ENCODE measurements at regions not wholly inside any gene's neighbourhood (a gene's known extent, or its start where the extent isn't known, plus 50 kb on each side); places are given as distances from the start of the nearest gene placed in this dataset.

DNA sequence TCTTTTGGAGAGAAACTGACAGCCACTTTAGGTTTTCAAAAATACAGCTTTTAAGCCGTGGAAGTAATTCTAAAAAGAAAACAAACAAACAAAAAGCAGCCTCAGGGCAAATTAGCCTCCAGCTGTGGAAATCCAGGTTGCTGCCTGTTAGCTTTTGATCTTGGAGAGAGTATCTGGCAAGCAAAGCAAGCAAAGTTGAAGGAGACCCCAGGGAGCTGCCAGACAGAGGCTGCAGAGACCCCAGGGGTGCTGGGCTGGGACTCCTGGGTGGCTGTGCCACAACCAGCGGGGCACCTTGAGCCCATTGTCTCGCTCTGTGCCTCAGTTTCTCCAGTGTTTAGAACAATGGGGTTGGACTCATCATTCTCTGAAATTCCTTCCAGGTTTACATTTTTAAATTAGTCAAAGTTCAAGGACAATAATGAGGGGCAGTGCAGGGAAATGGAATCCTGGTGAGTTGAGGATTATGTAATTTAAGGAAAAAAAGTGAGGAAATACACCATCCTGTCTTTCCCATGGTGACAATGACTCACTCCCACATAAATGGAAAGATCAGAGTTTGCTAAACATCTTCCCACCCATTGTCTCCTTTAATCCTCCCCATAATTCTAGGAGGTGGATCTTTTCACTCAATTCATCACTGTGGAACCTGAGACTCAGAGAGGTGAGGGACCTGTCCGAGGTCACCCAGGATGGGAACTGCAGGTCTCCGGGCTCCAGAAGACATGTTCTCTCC, 480.5 kb downstream of the MATN1 start:
- Histone ChIP-seq H3K27ac (ENCODE audit: low read depth, low read length) (no peak overlapping the region), H3K4me1 (ENCODE audit: control insufficient read depth in 1 of 2, insufficient read depth in 2 of 2, low read length in 2 of 2) (no peaks in the 10 kb centered on the region), H3K9ac (ENCODE audit: low read depth in 1 of 2, low read length in 2 of 2) (no peak overlapping the region), H3K9me3 (ENCODE audit: control insufficient read depth in 1 of 2, low read length in 2 of 2) (no peaks in the 10 kb centered on the region), H3K4me3 (ENCODE audit: low read depth in 1 of 2, low read length in 2 of 2) (no peak overlapping the region), H3K36me3 (ENCODE audit: control insufficient read depth in 1 of 2, insufficient read depth in 2 of 2, low read length in 2 of 2) (no peaks in the 10 kb centered on the region), H3K27me3 (ENCODE audit: control insufficient read depth in 1 of 2, insufficient read depth in 2 of 2, low read length in 2 of 2) (peaks cover 2 to 8% of the 10 kb centered on the region in 2 donors)

DNA sequence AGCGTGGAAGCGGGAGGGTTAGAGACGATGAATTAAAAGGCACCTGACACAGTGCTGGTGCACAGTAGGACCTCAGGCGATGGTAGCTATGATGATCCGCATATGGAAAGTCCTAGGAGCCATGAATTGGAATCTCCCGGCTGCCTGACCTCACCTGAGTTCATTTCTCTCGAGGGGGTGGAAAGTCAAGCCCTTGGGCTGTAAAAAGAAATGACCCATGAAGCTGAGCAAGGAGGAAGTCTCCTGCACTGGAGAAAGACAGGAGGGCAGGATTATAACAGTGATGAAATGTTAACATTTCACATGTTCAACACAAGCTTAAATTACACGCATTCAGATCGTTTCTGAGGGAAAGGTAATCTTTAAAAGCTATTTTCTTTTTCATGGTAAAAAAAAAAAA, 481.2 kb downstream of the MATN1 start:
- H3K4me1 ChIP-seq (ENCODE audit: control insufficient read depth in 1 of 2, insufficient read depth in 2 of 2, low read length in 2 of 2), result no peaks in the 10 kb centered on the region
- no peak overlapping the region for H3K9ac ChIP-seq (ENCODE audit: low read depth in 1 of 2, low read length in 2 of 2)
- H3K27ac ChIP-seq (ENCODE audit: low read depth, low read length), result no peak overlapping the region
- H3K27me3 ChIP-seq (ENCODE audit: control insufficient read depth in 1 of 2, insufficient read depth in 2 of 2, low read length in 2 of 2), result peaks cover 2 to 8% of the 10 kb centered on the region in 2 donors
- H3K4me3 ChIP-seq (ENCODE audit: low read depth in 1 of 2, low read length in 2 of 2), result no peak overlapping the region
- no peaks in the 10 kb centered on the region for H3K9me3 ChIP-seq (ENCODE audit: control insufficient read depth in 1 of 2, low read length in 2 of 2)
- H3K36me3 ChIP-seq (ENCODE audit: control insufficient read depth in 1 of 2, insufficient read depth in 2 of 2, low read length in 2 of 2), result no peaks in the 10 kb centered on the region

DNA sequence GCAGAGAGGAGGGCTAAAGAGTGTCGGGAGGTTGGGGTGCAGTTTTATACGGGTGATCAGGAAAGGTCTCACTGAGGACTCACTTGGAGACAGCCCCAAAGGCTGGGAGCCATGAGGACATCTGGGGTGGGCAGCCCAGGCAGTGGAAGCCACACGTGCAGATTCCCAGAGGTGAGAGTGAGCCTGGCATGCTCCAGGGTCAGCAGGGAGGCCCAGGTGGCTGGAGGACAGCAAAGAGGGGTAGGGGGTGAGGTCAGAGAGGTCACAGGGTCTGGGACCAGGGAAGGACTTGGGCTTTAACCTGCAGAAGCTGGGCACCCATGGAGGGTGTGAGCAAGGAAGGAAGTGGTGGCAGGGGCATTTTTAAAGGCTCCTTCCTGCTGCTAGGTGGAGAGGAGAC, 481.7 kb downstream of the MATN1 start:
- Histone ChIP-seq H3K27me3 (ENCODE audit: control insufficient read depth in 1 of 2, insufficient read depth in 2 of 2, low read length in 2 of 2) (peaks cover 2 to 8% of the 10 kb centered on the region in 2 donors), H3K36me3 (ENCODE audit: control insufficient read depth in 1 of 2, insufficient read depth in 2 of 2, low read length in 2 of 2) (no peaks in the 10 kb centered on the region), H3K4me1 (ENCODE audit: control insufficient read depth in 1 of 2, insufficient read depth in 2 of 2, low read length in 2 of 2) (no peaks in the 10 kb centered on the region), H3K9me3 (ENCODE audit: control insufficient read depth in 1 of 2, low read length in 2 of 2) (no peaks in the 10 kb centered on the region), H3K9ac (ENCODE audit: low read depth in 1 of 2, low read length in 2 of 2) (no peak overlapping the region), H3K27ac (ENCODE audit: low read depth, low read length) (no peak overlapping the region), H3K4me3 (ENCODE audit: low read depth in 1 of 2, low read length in 2 of 2) (no peak overlapping the region)

DNA sequence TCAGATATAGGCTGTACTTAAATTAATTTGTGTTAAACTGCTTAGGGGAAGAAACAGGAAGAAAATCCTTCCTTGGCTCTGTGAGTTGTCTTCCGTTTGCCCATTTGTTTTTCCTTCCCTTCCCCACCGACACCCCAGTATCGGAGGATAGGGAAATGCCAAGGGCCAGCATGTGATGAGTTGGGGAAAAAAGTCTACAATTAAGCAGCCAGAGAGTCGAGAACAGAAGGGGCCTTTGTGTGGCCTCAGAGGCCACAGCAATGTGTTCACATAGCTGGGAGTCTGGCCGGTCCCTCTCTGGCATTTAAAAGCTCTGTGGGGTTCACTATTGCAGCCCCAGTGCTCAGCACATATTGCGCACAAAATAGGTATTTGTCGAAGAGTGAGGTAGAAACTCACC, 489.3 kb downstream of the MATN1 start:
- H3K36me3 ChIP-seq (ENCODE audit: control insufficient read depth in 1 of 2, insufficient read depth in 2 of 2, low read length in 2 of 2), result no peaks in the 10 kb centered on the region
- H3K9ac ChIP-seq (ENCODE audit: low read depth in 1 of 2, low read length in 2 of 2), result no peak overlapping the region
- H3K4me1 ChIP-seq (ENCODE audit: control insufficient read depth in 1 of 2, insufficient read depth in 2 of 2, low read length in 2 of 2), result no peaks in the 10 kb centered on the region
- H3K27me3 ChIP-seq (ENCODE audit: control insufficient read depth in 1 of 2, insufficient read depth in 2 of 2, low read length in 2 of 2), result peaks cover 0 to 6% of the 10 kb centered on the region in 2 donors
- no peaks in the 10 kb centered on the region for H3K9me3 ChIP-seq (ENCODE audit: control insufficient read depth in 1 of 2, low read length in 2 of 2)
- H3K4me3 ChIP-seq (ENCODE audit: low read depth in 1 of 2, low read length in 2 of 2), result no peak overlapping the region
- no peak overlapping the region for H3K27ac ChIP-seq (ENCODE audit: low read depth, low read length)

DNA sequence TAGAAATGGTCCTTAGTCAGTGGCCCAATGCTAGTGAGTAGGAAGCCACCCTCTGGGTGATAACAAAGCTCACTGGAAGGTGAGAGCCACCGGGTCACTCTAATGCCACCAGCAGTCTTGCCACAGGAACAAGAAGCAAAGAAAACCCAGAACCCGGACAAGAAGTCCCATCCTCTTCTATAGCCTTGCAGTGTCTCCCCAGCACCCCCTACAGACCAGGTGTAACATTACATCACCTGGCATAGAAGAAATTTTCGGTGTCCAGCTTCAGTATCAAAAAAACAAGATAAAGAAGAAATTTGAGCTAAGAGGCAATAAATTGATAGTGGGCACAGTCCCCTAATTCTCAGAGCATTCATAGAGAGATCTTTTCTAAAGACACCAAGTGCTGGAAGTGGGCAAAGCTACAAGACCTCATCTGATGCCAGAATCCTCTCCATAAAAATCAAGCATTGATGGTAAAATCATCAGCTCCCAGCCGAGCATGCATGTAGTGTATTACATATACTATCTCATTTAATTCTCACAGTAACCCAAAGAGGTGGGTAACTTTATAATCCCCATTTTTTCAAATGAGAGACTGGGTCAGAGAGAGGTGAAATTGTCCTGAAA, 491.0 kb downstream of the MATN1 start:
- Histone ChIP-seq H3K4me1 (ENCODE audit: control insufficient read depth in 1 of 2, insufficient read depth in 2 of 2, low read length in 2 of 2) (no peaks in the 10 kb centered on the region), H3K36me3 (ENCODE audit: control insufficient read depth in 1 of 2, insufficient read depth in 2 of 2, low read length in 2 of 2) (no peaks in the 10 kb centered on the region), H3K9ac (ENCODE audit: low read depth in 1 of 2, low read length in 2 of 2) (no peak overlapping the region), H3K9me3 (ENCODE audit: control insufficient read depth in 1 of 2, low read length in 2 of 2) (no peaks in the 10 kb centered on the region), H3K27me3 (ENCODE audit: control insufficient read depth in 1 of 2, insufficient read depth in 2 of 2, low read length in 2 of 2) (peaks cover 0 to 6% of the 10 kb centered on the region in 2 donors), H3K27ac (ENCODE audit: low read depth, low read length) (no peak overlapping the region), H3K4me3 (ENCODE audit: low read depth in 1 of 2, low read length in 2 of 2) (no peak overlapping the region)

DNA sequence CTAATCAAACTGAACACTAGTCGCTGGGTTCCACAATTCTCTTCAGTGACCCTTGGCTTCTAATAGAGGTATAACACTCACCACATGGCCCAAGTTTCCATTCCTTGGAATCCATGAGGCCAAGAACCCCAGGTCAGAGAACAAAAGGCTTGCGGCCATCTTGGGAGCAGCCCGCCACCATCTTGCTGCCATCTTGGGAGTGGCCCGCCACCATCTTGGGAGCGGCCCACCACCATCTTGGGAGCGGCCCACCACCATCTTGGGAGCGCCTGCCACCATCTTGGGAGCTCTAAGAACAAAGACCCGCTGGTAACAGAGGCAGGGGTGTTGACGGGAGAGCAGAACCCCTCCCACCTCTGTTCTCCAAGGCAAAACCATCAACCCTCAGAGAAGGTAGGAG, 493.4 kb downstream of the MATN1 start:
- H3K27me3 ChIP-seq (ENCODE audit: control insufficient read depth in 1 of 2, insufficient read depth in 2 of 2, low read length in 2 of 2), result peaks cover 0 to 6% of the 10 kb centered on the region in 2 donors
- no peaks in the 10 kb centered on the region for H3K36me3 ChIP-seq (ENCODE audit: control insufficient read depth in 1 of 2, insufficient read depth in 2 of 2, low read length in 2 of 2)
- no peak overlapping the region for H3K4me3 ChIP-seq (ENCODE audit: low read depth in 1 of 2, low read length in 2 of 2)

DNA sequence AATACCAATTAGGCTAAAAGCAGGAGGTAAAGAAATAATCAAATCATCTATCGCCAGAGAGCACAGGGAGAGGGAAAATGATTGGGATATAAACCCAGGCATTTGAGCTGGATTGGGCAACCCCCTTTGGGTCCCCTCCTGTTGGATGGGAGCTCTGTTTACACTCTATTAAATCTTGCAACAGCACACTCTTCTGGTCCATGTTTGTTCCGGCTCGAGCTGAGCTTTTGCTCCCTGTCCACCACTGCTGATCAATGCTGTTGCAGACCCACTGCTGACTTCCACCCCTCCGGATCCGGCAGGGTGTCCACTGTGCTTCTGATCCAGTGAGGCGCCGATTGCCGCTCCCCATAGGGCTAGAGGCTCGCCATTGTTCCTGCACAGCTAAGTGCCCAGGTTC, 493.8 kb downstream of the MATN1 start:
- Histone ChIP-seq H3K36me3 (ENCODE audit: control insufficient read depth in 1 of 2, insufficient read depth in 2 of 2, low read length in 2 of 2) (no peaks in the 10 kb centered on the region), H3K27ac (ENCODE audit: low read depth, low read length) (no peak overlapping the region), H3K4me1 (ENCODE audit: control insufficient read depth in 1 of 2, insufficient read depth in 2 of 2, low read length in 2 of 2) (no peaks in the 10 kb centered on the region), H3K9ac (ENCODE audit: low read depth in 1 of 2, low read length in 2 of 2) (no peak overlapping the region), H3K4me3 (ENCODE audit: low read depth in 1 of 2, low read length in 2 of 2) (no peak overlapping the region), H3K9me3 (ENCODE audit: control insufficient read depth in 1 of 2, low read length in 2 of 2) (no peaks in the 10 kb centered on the region), H3K27me3 (ENCODE audit: control insufficient read depth in 1 of 2, insufficient read depth in 2 of 2, low read length in 2 of 2) (peaks cover 0 to 5% of the 10 kb centered on the region in 2 donors)

More for the DNA sequence above, 493.4 kb downstream of the MATN1 start:
- Histone ChIP-seq H3K27ac (ENCODE audit: low read depth, low read length) (no peak overlapping the region), H3K4me1 (ENCODE audit: control insufficient read depth in 1 of 2, insufficient read depth in 2 of 2, low read length in 2 of 2) (no peaks in the 10 kb centered on the region), H3K9ac (ENCODE audit: low read depth in 1 of 2, low read length in 2 of 2) (no peak overlapping the region), H3K9me3 (ENCODE audit: control insufficient read depth in 1 of 2, low read length in 2 of 2) (no peaks in the 10 kb centered on the region)

DNA sequence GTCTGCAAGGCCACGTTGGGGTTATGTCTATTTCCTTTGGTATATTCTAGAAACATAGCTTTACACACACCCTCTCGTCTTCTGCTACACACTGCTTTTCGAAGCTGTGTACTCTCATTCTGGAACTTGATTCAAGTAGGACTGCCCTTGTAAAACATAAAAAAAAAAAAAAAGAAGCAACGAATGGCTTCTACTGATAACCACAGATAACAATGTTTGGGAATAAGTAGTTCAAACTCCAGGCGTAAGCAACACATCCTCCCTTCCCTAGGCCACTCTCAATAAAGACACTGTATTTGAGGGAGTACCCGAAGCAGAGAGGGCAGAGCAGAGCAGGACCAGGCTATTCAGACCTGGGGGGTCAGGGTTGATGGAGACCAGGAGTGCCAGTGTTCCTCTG, 496.7 kb downstream of the MATN1 start:
- Histone ChIP-seq H3K4me1 (ENCODE audit: control insufficient read depth in 1 of 2, insufficient read depth in 2 of 2, low read length in 2 of 2) (no peaks in the 10 kb centered on the region), H3K27ac (ENCODE audit: low read depth, low read length) (no peak overlapping the region), H3K27me3 (ENCODE audit: control insufficient read depth in 1 of 2, insufficient read depth in 2 of 2, low read length in 2 of 2) (no peaks in the 10 kb centered on the region)

DNA sequence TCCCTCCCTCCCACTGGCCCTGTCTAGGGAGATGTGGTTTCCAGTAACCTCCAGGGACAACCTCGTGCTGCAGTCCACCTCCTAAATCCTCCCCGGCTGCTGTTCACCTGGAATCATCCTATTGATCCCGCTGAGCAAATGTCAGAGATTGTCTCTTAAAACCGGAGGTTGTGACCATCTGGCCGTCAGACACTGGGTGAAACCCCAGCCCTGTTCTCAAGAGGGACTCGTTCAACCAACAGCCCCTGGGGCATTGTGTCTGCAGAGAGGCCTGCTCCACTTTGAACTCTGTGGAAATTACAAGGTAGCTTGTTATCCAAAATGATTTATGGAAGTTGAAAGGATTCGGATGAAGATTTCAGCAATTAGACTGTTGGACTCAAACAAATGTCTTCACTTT, 498.0 kb downstream of the MATN1 start:
- Histone ChIP-seq H3K4me3 (ENCODE audit: low read depth in 1 of 2, low read length in 2 of 2) (no peak overlapping the region), H3K9me3 (ENCODE audit: control insufficient read depth in 1 of 2, low read length in 2 of 2) (no peaks in the 10 kb centered on the region), H3K36me3 (ENCODE audit: control insufficient read depth in 1 of 2, insufficient read depth in 2 of 2, low read length in 2 of 2) (no peaks in the 10 kb centered on the region), H3K9ac (ENCODE audit: low read depth in 1 of 2, low read length in 2 of 2) (no peak overlapping the region), H3K4me1 (ENCODE audit: control insufficient read depth in 1 of 2, insufficient read depth in 2 of 2, low read length in 2 of 2) (no peaks in the 10 kb centered on the region), H3K27ac (ENCODE audit: low read depth, low read length) (no peak overlapping the region), H3K27me3 (ENCODE audit: control insufficient read depth in 1 of 2, insufficient read depth in 2 of 2, low read length in 2 of 2) (no peaks in the 10 kb centered on the region)

More for the DNA sequence above, 496.7 kb downstream of the MATN1 start:
- H3K36me3 ChIP-seq (ENCODE audit: control insufficient read depth in 1 of 2, insufficient read depth in 2 of 2, low read length in 2 of 2), result no peaks in the 10 kb centered on the region
- H3K9ac ChIP-seq (ENCODE audit: low read depth in 1 of 2, low read length in 2 of 2), result no peak overlapping the region
- H3K4me3 ChIP-seq (ENCODE audit: low read depth in 1 of 2, low read length in 2 of 2), result no peak overlapping the region
- no peaks in the 10 kb centered on the region for H3K9me3 ChIP-seq (ENCODE audit: control insufficient read depth in 1 of 2, low read length in 2 of 2)

DNA sequence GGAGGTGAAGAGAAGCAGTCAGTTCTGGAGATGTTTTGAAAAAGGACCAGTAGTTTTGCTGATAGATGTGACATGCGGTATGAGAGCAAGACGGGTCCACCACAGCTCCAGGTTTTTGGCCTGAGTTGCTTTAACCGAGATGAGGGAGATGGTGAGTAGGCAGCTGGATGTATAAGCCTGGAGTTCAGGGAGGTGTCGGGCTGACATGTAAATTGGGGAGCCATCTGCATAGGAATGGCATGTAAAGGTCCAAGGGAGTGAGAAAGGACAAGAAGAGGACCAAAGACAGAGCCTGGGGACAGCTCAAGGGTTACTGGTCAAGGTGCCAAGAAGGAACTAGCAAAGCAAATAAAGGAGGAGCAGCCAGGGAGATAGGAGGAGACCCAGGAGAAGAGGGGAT, 503.7 kb downstream of the MATN1 start:
- Histone ChIP-seq H3K36me3 (ENCODE audit: control insufficient read depth in 1 of 2, insufficient read depth in 2 of 2, low read length in 2 of 2) (no peaks in the 10 kb centered on the region), H3K27ac (ENCODE audit: low read depth, low read length) (no peak overlapping the region), H3K27me3 (ENCODE audit: control insufficient read depth in 1 of 2, insufficient read depth in 2 of 2, low read length in 2 of 2) (no peaks in the 10 kb centered on the region), H3K4me3 (ENCODE audit: low read depth in 1 of 2, low read length in 2 of 2) (no peak overlapping the region), H3K9me3 (ENCODE audit: control insufficient read depth in 1 of 2, low read length in 2 of 2) (peaks cover 0 to 6% of the 10 kb centered on the region in 2 donors), H3K9ac (ENCODE audit: low read depth in 1 of 2, low read length in 2 of 2) (no peak overlapping the region), H3K4me1 (ENCODE audit: control insufficient read depth in 1 of 2, insufficient read depth in 2 of 2, low read length in 2 of 2) (no peaks in the 10 kb centered on the region)

Data from duodenal mucosa (tissue), 2 donors.